ENCODE measurements at regions not wholly inside any gene's neighbourhood (a gene's known extent, or its start where the extent isn't known, plus 50 kb on each side); places are given as distances from the start of the nearest gene placed in this dataset.

DNA sequence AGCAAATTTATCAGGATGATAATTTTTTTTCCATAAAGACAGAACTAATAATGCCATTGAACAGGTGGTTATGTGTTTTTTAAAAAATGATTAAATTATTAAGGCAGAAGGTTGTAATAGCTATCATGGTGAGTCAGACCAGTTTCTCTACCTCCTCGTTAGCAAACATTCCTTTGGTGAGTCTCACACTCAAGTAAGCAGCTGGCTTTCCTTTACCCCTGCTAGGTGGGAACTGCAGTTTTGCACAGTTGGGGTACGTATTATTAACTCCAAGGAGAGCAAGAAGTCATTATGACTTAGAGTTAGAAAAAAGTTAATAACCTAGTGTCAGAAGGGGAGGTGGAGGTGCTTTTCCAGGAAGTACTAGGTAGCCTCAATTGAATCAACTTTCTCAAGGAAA is 165.3 kb downstream of the SNAPC1 start:
- no peak for TF ChIP-seq TARDBP (IDR thresholded peaks at IDR 0.05)
- no peak for TF ChIP-seq SUZ12 (IDR thresholded peaks at IDR 0.05)
- no peak for TF ChIP-seq CTBP1 (IDR thresholded peaks at IDR 0.05; ENCODE audit: borderline replicate concordance)
- TF ChIP-seq SP1 (IDR thresholded peaks at IDR 0.05) = no peak
- no peak for TF ChIP-seq LEF1 (IDR thresholded peaks at IDR 0.05; ENCODE audit: borderline replicate concordance)
- TF ChIP-seq ARNT (IDR thresholded peaks at IDR 0.05) = no peak
- no peak for TF ChIP-seq NFRKB (IDR thresholded peaks at IDR 0.05)
- no peak for TF ChIP-seq BHLHE40 (IDR thresholded peaks at IDR 0.05; ENCODE audit: borderline replicate concordance)

All from HEK293T (cell line).